Cardiac fibroblast (primary cell): ENCODE measurements at regions not wholly inside any gene's neighbourhood (a gene's known extent, or its start where the extent isn't known, plus 50 kb on each side); places are given as distances from the start of the nearest gene placed in this dataset.

ENCODE experiments used
- DNase-seq, 2 donors: peaks; one replicate each; pipeline versions ENCODE4 v3.0.0 to v3.0.0-alpha.2; 2010; ENCODE audit warnings: low read depth in 2 of 2
- H3K4me3 ChIP-seq, 2 donors: replicated peaks in 1 of 2; 1 replicate in 1 of 2; 2 replicates in 1 of 2; pipeline ENCODE4 v1.5.1; 2011; ENCODE audit warnings: low read depth in 2 of 2, low read length in 2 of 2, mild to moderate bottlenecking in 2 of 2, moderate library complexity in 1 of 2
- CTCF ChIP-seq: IDR thresholded peaks from one replicate; pipeline ENCODE4 v1.5.1; 2011; ENCODE audit warnings: low read depth, mild to moderate bottlenecking, low read length, inconsistent platforms

- no peak overlapping the region for H3K4me3 ChIP-seq
- no peak for TF ChIP-seq CTCF
- no peak for DNase-seq
Measured at GRCh38 chr6:170102582-170103481, 188.0 kb downstream of the DLL1 start.

GRCh38 chr6:170102038-170102437 is 188.8 kb downstream of the DLL1 start:
- no peak for TF ChIP-seq CTCF
- H3K4me3 ChIP-seq: no peak overlapping the region
- DNase-seq: no peak

- no peak for DNase-seq
- H3K4me3 ChIP-seq: no peak overlapping the region
- TF ChIP-seq CTCF: no peak
Measured at GRCh38 chr6:170101281-170102035, 189.4 kb downstream of the DLL1 start.

- no peak for DNase-seq
- H3K4me3 ChIP-seq: no peak overlapping the region
- TF ChIP-seq CTCF: no peak
Measured at GRCh38 chr6:170100046-170100445, 190.8 kb downstream of the DLL1 start.

- no peak for TF ChIP-seq CTCF
- DNase-seq: no peak
Measured at GRCh38 chr6:170099387-170099786, 191.5 kb downstream of the DLL1 start.

GRCh38 chr6:170098428-170099170 is 192.3 kb downstream of the DLL1 start:
- DNase-seq: no peak
- TF ChIP-seq CTCF: no peak
- no peak overlapping the region for H3K4me3 ChIP-seq

More at GRCh38 chr6:170099387-170099786, 191.5 kb downstream of the DLL1 start:
- H3K4me3 ChIP-seq: no peak overlapping the region
